H1 (cell line): ENCODE measurements at regions not wholly inside any gene's neighbourhood (a gene's known extent, or its start where the extent isn't known, plus 50 kb on each side); places are given as distances from the start of the nearest gene placed in this dataset.

Experiments
- CTCF ChIA-PET: fragments of 300-600 bp; sonication (Branson Sonifier 250); formaldehyde crosslinking; loops from one replicate; lab custom pipeline; 2021; ENCODE audit not compliant: partially characterized antibody; lab: Charles Lee
- POLR2A ChIA-PET: fragments of 300-600 bp; sonication (Branson Sonifier 250); formaldehyde crosslinking; loops from one replicate; lab custom pipeline; 2021; ENCODE audit warnings: inconsistent platforms; ENCODE audit not compliant: partially characterized antibody; lab: Charles Lee
- DNase-seq, 2 experiments: peaks; one replicate each; pipeline versions ENCODE4 v3.0.0 to v3.0.0-alpha.2; 2010 to 2022; ENCODE audit warnings: low spot score in 2 of 2, low read depth in 1 of 2, mixed read lengths in 1 of 2
- FAIRE-seq: peaks from 2 replicates; lab custom pipeline; 2011; peaks lifted over from hg19 to GRCh38; lab: Jason Lieb, UNC
- H2AFZ ChIP-seq: 2 replicates; pipeline ENCODE4 v1.8.1; 2012; ENCODE audit warnings: low read length, inconsistent platforms
- H2AK5ac ChIP-seq: 2 replicates; pipeline ENCODE4 v1.6.1; 2013; ENCODE audit warnings: low read depth, low read length
- H2BK120ac ChIP-seq: replicated peaks from 2 replicates; pipeline ENCODE3; 2013; ENCODE audit warnings: low read depth, low read length, inconsistent platforms
- H2BK12ac ChIP-seq: 2 replicates; pipeline ENCODE4 v1.6.1; 2013; ENCODE audit warnings: low read depth, low read length
- H2BK15ac ChIP-seq: 2 replicates; pipeline ENCODE4 v1.6.1; 2013; ENCODE audit warnings: low read length
- H2BK20ac ChIP-seq: 2 replicates; pipeline ENCODE4 v1.6.1; 2013; ENCODE audit warnings: low read length
- H2BK5ac ChIP-seq: 2 replicates; pipeline ENCODE4 v1.6.1; 2013; ENCODE audit warnings: low read depth, low read length
- H3K14ac ChIP-seq: 2 replicates; pipeline ENCODE4 v1.6.1; 2013; ENCODE audit warnings: inconsistent platforms; ENCODE audit not compliant: insufficient read length
- H3K18ac ChIP-seq: 2 replicates; pipeline ENCODE4 v1.6.1; 2013; ENCODE audit warnings: low read length; ENCODE audit errors: extremely low read depth
- H3K23ac ChIP-seq: 2 replicates; pipeline ENCODE4 v1.6.1; 2013; ENCODE audit warnings: inconsistent platforms; ENCODE audit not compliant: insufficient read length
- H3K23me2 ChIP-seq: 2 replicates; pipeline ENCODE4 v1.6.1; 2013; ENCODE audit warnings: low read depth, low read length
- H3K27ac ChIP-seq: 2 replicates; pipeline ENCODE4 v1.6.1; 2011; ENCODE audit warnings: low read depth, low read length, inconsistent platforms
- H3K27me3 ChIP-seq, 4 experiments: replicated peaks in 1 of 4; 1 replicate in 1 of 4; 2 replicates in 3 of 4; pipeline versions ENCODE4 v1.6.1 to v1.8.1; 2011 to 2013; ENCODE audit warnings: low read length in 3 of 4, mild to moderate bottlenecking in 3 of 4, inconsistent platforms in 2 of 4, mixed read lengths in 2 of 4, moderate library complexity in 1 of 4; ENCODE audit not compliant: control insufficient read depth in 3 of 4, insufficient read depth in 3 of 4; ENCODE audit errors: extremely low read depth in 1 of 4
- H3K36me3 ChIP-seq, 4 experiments: 2 replicates each; pipeline versions ENCODE4 v1.6.1 to v1.8.1; 2011 to 2013; ENCODE audit warnings: mild to moderate bottlenecking in 4 of 4, low read length in 3 of 4, moderate library complexity in 2 of 4, control low read depth in 1 of 4, inconsistent platforms in 1 of 4; ENCODE audit not compliant: insufficient read depth in 4 of 4, control insufficient read depth in 2 of 4
- H3K4ac ChIP-seq: replicated peaks from 2 replicates; pipeline ENCODE3; 2013; ENCODE audit warnings: low read length, low read depth, mixed read lengths, inconsistent platforms; ENCODE audit not compliant: insufficient read length
- H3K4me1 ChIP-seq, 4 experiments: replicated peaks in 1 of 4; 1 replicate in 1 of 4; 2 replicates in 3 of 4; pipeline versions ENCODE4 v1.6.1 to v1.8.1; 2011 to 2013; ENCODE audit warnings: low read length in 3 of 4, inconsistent platforms in 2 of 4, mixed read lengths in 1 of 4; ENCODE audit not compliant: insufficient read depth in 4 of 4, control insufficient read depth in 3 of 4
- H3K4me2 ChIP-seq, 2 experiments: 2 replicates each; pipeline versions ENCODE4 v1.6.1 to v1.8.1; 2011 to 2013; ENCODE audit warnings: low read depth in 2 of 2, low read length in 2 of 2, control low read depth in 1 of 2, inconsistent platforms in 1 of 2, mild to moderate bottlenecking in 1 of 2; ENCODE audit not compliant: insufficient read depth in 1 of 2
- H3K4me3 ChIP-seq, 4 experiments: fragments of 200-600, 300-600 bp in 1 of 4; sonication (generic), shearing (Covaris generic), sonication (Bioruptor Twin) in 1 of 4; 2 replicates each; pipeline versions ENCODE4 v1.5.1 to v1.8.1; 2011 to 2016; ENCODE audit warnings: low read length in 4 of 4, low read depth in 3 of 4, control low read depth in 2 of 4, inconsistent platforms in 2 of 4, mild to moderate bottlenecking in 2 of 4, mixed read lengths in 1 of 4, moderate library complexity in 1 of 4; ENCODE audit not compliant: insufficient read depth in 2 of 4; ENCODE audit errors: extremely low read depth in 1 of 4
- H3K56ac ChIP-seq: replicated peaks from 2 replicates; pipeline ENCODE3; 2013; ENCODE audit warnings: low read depth, mild to moderate bottlenecking, mixed read lengths, low read length, inconsistent platforms; ENCODE audit not compliant: insufficient read length
- H3K79me1 ChIP-seq: 2 replicates; pipeline ENCODE4 v1.6.1; 2013; ENCODE audit warnings: low read depth, low read length, control low read depth
- H3K79me2 ChIP-seq, 2 experiments: 2 replicates each; pipeline versions ENCODE4 v1.6.1 to v1.8.1; 2012 to 2013; ENCODE audit warnings: low read length in 2 of 2, mild to moderate bottlenecking in 2 of 2, inconsistent platforms in 1 of 2; ENCODE audit not compliant: insufficient read depth in 2 of 2, control insufficient read depth in 1 of 2
- H3K9ac ChIP-seq, 4 experiments: replicated peaks in 1 of 4; 1 replicate in 1 of 4; 2 replicates in 3 of 4; pipeline versions ENCODE4 v1.6.1 to v1.8.1; 2011 to 2013; ENCODE audit warnings: low read depth in 3 of 4, low read length in 3 of 4, control low read depth in 2 of 4, mild to moderate bottlenecking in 2 of 4, moderate library complexity in 2 of 4, inconsistent platforms in 1 of 4; ENCODE audit errors: extremely low read depth in 1 of 4
- H3K9me3 ChIP-seq, 2 experiments: 2 replicates each; pipeline versions ENCODE4 v1.6.1 to v1.8.1; 2012 to 2013; ENCODE audit warnings: mild to moderate bottlenecking in 2 of 2, moderate library complexity in 2 of 2, control low read depth in 1 of 2, inconsistent platforms in 1 of 2, low read depth in 1 of 2, low read length in 1 of 2, mixed read lengths in 1 of 2; ENCODE audit not compliant: insufficient read depth in 2 of 2
- H4K20me1 ChIP-seq, 2 experiments: replicated peaks in 1 of 2; 2 replicates each; pipeline versions ENCODE3 to v1.8.1; 2011 to 2013; ENCODE audit warnings: inconsistent platforms in 2 of 2, low read length in 2 of 2, mild to moderate bottlenecking in 1 of 2; ENCODE audit not compliant: insufficient read depth in 2 of 2, control insufficient read depth in 1 of 2
- H4K5ac ChIP-seq: 2 replicates; pipeline ENCODE4 v1.6.1; 2013; ENCODE audit warnings: low read length, low read depth, mixed read lengths, inconsistent platforms; ENCODE audit not compliant: insufficient read length
- H4K8ac ChIP-seq: 2 replicates; pipeline ENCODE4 v1.8.0; 2013; ENCODE audit warnings: mild to moderate bottlenecking, moderate library complexity, low read length, inconsistent platforms; ENCODE audit not compliant: insufficient read depth; ENCODE audit errors: extremely low read depth
- H4K91ac ChIP-seq: replicated peaks from 2 replicates; pipeline ENCODE3; 2013; ENCODE audit warnings: low read length, mixed read lengths, inconsistent platforms; ENCODE audit not compliant: insufficient read length
- KDM1A ChIP-seq: fragments of 200-600, 300-600 bp; sonication (generic); IDR thresholded peaks from 2 replicates; pipeline ENCODE4 v1.7.1; 2016; ENCODE audit warnings: mild to moderate bottlenecking, low read length, borderline replicate concordance
- WGBS, 2 experiments: shearing (Covaris generic) in 1 of 2; methylation state at CpG; one replicate each; pipeline versions ENCODE4 v1.1.6 to v1.1.7; 2013 to 2015; ENCODE audit warnings: low lambda C conversion rate in 2 of 2, mixed read lengths in 2 of 2, inconsistent platforms in 1 of 2, low coverage in 1 of 2, missing lambda C conversion rate in 1 of 2; ENCODE audit not compliant: insufficient replicate concordance in 2 of 2, insufficient coverage in 1 of 2, insufficient read length in 1 of 2; ENCODE audit errors: extremely low coverage in 1 of 2, missing lambda C conversion rate in 1 of 2; 5-methylcytosine and 5-hydroxymethylcytosine counted together

GRCh38 chr16:59591480-59591879, 857.4 kb upstream of the GOT2 start:
- POLR2A ChIA-PET, result no interaction called here
- TF ChIP-seq KDM1A, result no peak
- TF ChIP-seq, all 59 proteins: peak for 0
- WGBS, 2 experiments, result 94% methylated on average over 1 of the region's 1 CpG; no CpG with 5 or more reads in 1 of the 2 experiments
- H4K20me1 ChIP-seq, result no peaks in the 10 kb centered on the region
- no peak overlapping the region for H4K91ac ChIP-seq
- CTCF ChIA-PET, result no interaction called here
- no peaks in the 10 kb centered on the region for H3K27me3 ChIP-seq
- no peak overlapping the region for H2BK5ac ChIP-seq
- H3K4me3 ChIP-seq, result no peak overlapping the region
- no peak overlapping the region for H3K9ac ChIP-seq
- no peak overlapping the region for H3K14ac ChIP-seq
- DNase-seq, result no peak
- no peak overlapping the region for H3K18ac ChIP-seq
- H2BK20ac ChIP-seq, result no peak overlapping the region
- H2AK5ac ChIP-seq, result no peak overlapping the region
- H3K36me3 ChIP-seq, result no peaks in the 10 kb centered on the region
- no peak overlapping the region for H3K27ac ChIP-seq
- H3K4ac ChIP-seq, result no peak overlapping the region
- no peak overlapping the region for H2BK12ac ChIP-seq
- no peaks in the 10 kb centered on the region for H3K4me1 ChIP-seq
- H3K79me1 ChIP-seq, result no peaks in the 10 kb centered on the region
- H2BK15ac ChIP-seq, result no peak overlapping the region
- H4K8ac ChIP-seq, result no peak overlapping the region
- H2BK120ac ChIP-seq, result no peak overlapping the region
- H2AFZ ChIP-seq, result no peak overlapping the region
- H3K79me2 ChIP-seq, result no peaks in the 10 kb centered on the region
- H3K56ac ChIP-seq, result no peak overlapping the region
- no peak overlapping the region for H3K4me2 ChIP-seq
- peaks cover 1% of the 10 kb centered on the region; the same call in 1 of the 2 replicates for H3K23me2 ChIP-seq
- H4K5ac ChIP-seq, result no peak overlapping the region
- H3K9me3 ChIP-seq, result no peaks in the 10 kb centered on the region
- no peak overlapping the region for H3K23ac ChIP-seq
- no peak for FAIRE-seq
